GM21367 (cell line): ENCODE measurements at regions not wholly inside any gene's neighbourhood (a gene's known extent, or its start where the extent isn't known, plus 50 kb on each side); places are given as distances from the start of the nearest gene placed in this dataset.

ENCODE experiments used
- ATAC-seq: cut with Tn5 transposase; IDR thresholded peaks from one replicate; pipeline ENCODE4 v1.9.1; 2021; ENCODE audit not compliant: unreplicated experiment

DNA sequence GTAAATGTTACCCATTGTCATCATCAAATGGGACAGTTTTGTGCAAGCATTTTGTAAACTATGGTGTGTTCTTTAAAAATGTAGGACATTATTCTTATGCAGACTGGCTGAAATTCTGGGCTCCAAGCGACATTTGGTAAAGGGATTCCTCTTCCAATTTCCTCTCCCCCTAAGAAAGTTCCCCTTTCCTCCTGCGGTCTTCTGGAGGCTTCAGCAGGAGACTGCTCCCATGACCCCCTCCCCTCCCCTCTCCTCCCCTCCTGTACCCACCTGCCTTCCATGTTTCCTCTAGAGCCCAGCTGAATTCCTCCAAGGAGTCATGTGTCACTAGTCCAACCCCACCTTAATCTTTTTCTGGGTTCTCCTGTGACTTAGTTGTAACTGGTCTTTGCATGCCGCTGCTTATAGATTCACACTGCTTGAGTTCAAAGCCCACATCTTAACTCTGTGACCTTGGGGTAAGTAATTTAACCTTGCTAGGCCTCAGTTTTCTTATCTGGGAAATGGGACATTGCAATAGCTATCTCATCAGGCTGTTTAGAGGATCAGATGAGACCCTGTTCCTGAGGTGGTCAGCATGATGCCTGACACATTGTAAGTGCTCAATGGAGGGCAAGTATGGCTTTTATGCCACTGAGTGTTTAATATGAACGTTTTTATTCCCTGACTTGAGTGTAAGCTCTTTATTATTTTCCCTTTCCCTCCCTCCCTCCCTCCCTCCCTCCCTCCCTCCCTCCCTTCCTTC, 69.9 kb upstream of the WDR26 start:
- ATAC-seq: no peak

DNA sequence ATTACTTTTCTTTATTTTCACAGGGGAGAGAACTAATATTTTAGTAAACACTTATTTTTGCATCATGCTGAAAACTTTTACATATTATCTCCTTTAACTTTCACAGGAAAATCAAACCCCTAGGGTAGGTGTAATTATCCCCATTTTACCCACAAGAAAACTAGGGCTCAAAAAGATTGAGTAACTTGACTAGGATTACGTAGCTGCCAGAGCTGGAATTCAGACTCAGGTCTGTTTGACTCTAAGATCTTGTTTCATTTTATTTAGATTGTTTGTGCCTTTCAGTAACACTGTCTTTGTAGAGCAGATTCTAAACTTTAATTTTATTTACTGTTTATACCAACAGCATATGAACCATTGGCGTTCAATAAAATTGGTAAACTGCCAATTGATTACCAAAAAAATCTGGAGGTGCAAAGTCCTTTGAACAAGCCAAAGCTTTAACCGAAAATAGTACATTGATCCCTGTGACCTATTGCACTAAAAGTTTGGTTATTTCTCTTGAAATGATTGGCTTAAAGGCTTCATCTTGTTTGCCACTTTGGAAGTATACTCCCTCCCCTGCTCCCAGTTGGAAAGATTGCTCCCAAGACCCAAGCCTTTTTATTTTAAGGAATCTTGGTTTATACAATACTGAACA, 71.0 kb upstream of the WDR26 start:
- ATAC-seq: no peak

DNA sequence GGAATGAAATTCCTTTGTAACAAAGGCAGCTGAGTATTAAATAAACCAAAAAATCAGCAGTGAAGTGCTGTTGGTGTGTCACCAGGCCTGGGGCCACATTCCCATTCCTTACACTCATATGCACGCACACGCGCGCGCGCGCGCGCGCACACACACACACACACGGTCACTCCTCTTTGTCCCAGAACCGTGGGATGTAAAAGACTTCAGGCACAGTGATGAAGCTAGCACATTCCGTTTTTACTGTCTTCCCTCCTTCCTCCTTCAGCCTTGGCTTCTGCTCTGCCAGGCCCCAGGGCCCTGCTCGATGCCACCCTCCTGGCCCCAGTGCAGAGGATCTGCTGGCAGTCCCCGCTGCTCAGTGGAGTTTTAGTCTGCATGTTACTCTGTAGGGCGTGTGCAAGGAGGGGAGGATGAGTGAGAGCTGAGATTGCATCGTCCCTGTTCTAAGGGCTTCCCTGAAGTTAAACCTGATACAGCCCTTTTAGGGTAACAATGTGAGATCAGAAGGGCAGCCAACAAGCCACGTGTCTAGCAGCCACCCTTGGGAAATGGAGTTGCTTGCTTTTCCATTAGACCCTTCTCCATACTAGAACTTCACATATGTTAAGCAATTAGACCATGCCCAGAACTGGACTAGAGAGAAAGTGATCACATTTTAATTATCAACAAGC, 71.7 kb upstream of the WDR26 start:
- no peak for ATAC-seq

DNA sequence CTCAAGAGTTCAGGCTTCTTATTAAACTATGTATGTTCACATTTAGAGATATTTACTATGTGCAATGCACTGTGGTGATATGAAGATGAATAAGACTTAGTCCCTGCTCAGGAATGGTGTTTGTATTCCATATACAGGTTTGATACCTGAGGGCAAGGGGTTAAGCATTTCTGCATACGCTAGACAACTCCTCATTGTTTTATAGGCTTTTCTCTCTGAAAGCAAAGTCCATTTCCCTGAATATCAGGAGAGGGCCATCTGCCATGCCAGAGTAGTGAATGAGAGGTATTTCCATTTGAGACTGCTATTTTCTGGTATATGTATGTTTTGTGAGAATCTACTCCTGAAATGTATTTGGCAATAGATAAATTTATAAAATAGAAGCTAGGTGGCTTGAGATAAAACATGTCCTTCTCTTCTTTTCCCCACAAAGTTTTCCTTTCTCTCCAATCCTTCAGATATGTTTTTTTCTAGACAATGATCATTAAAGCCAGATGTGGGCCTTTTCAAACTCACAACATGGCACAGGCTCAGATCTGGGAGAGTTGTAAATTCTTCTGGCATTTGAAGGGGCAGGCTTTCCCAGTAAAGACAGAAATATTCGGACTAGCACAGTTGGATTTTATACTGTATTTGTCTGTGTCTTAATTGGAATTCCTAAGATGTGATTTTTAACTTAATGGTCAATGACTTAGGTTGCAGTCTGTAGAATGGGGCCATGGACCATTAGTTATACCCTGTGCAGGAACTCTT, 73.3 kb upstream of the WDR26 start:
- no peak for ATAC-seq

DNA sequence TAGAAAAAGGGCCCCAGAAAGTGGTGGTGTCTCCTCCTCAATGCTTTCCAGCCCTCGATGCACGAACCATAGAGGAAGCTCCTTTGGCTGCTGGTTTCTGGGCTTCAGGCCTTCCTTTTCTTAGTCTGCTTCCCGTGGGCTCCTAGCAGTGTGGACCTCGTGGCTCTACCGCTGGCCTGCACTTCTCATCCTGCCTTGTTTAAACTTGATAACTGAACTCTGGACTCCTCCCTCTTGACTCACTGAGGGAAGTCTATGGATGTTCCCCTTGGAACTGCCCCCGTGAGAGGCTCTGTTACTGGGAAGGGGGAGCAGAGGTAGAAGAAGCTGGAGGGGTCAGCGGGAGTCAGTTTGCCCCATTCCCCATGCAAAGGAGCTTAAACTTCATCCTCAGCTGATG, 75.3 kb upstream of the WDR26 start:
- no peak for ATAC-seq

DNA sequence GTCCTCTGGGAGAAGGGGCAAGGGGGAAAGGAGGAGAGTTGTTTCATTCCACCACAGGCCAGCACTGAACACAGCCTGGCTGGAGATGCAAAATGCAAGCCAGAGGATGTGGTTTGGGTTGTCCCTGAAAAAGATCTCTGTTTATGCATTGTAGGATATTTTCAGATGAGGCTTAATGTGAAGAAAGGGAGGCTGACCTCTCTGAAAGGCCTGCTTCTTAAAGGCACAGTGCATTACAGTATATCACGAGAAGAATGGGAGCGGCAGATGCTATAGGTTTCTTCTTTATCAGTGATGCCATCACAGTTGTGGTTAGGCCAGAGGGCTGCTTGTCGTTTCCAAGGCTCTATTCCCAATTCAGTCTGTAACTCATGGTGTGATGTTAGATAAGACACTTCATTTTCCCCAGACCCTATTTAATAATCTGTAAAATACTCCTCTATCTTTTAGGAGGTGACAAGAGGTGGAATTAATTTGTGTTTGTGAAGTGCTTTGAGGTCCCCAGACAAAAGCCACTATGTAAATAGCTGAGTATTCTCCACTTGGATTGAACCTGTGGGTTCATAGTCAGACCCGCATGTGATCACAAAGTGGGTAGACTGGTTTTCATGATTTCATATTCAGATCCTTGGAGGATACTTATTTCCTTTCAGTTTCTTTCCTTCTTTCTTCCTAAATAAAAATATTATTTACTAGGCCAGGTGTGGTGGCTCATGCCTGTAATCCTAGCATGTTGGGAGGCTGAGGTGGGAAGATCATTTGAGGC, 76.5 kb upstream of the WDR26 start:
- ATAC-seq: no peak

DNA sequence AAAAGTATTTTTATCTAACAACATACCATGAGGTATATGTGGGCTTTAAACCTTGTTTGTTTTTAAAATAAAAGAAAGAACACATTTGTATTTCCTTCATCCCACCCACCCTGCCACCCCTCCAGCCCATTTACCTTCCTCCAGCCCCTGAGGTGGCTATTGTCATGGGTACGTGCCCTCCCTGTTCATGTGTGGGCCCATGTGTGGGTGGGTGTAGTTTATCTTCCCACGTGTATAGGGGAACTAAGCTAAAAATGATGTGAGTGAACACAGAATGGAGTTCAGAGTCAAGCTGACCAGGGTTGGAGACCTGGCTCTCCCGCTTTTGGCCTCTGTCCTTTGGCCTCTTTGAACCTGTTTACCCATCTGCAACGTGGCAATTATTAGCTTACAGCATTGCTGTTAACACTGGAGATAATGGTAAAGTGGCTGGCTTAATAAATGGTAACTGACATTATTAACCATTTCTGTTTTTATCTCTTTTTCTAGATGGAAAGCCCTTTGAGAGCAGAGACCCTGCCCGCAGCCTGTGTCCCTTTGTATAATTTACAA, 78.1 kb upstream of the WDR26 start:
- no peak for ATAC-seq

DNA sequence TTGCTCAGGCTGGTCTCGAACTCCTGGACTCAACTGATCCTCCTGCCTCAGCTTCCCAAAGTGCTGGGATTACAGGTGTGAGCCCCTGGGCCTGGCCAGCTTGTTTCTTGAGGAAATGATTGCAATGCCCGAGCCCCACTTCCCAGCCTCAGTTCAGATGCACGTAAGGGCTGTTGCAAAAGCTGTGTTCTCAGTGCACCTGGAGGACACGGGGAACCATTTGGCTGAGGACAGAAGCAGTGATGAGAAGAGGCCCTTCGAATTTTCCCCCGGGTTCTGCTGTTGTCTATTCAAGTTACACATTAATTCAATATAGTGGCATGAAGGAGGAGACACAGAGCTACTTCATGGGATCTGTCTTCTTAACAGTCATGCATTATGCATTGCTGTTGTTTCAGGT, 78.8 kb upstream of the WDR26 start:
- ATAC-seq: no peak

DNA sequence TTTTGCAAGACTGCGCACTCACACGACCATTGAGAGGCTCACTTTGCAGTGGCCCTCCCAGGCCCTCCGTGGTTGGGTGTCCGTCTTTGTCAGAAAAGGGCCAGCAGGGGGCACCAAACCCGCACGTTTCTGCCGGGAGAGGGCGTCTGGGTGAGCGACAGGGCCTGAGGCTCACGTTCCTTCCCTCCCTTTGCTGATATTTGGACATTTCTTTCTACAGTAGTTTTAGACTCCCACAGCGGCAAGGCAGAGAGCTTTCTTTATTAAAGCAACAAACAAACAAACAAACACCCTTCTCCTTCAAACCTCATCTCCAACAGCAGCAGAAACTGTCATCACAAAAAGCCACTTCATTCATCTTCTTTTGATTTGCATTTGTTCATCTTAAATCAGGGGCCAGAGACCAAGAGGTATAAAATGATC, 79.2 kb upstream of the WDR26 start:
- peak; percentile 99 for ATAC-seq

DNA sequence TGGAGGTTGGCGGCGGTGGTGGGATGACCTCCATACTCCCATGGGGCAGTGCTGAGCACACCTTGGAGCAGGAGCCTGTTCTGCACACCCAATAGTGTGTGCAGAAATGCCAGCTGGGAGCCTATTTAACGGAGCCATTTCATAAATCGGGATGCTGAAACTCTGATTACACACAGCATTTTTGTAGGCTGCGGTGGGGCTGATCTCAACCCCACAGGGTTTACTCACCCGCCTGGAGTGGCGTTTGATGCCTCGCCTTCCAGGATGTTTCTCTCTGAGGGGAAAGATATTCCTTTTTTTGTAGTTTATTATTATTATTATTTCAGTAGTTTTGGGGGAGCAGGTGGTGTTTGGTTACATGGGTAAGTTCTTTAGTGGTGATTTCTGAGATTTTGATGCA, 82.6 kb upstream of the WDR26 start:
- ATAC-seq: no peak

DNA sequence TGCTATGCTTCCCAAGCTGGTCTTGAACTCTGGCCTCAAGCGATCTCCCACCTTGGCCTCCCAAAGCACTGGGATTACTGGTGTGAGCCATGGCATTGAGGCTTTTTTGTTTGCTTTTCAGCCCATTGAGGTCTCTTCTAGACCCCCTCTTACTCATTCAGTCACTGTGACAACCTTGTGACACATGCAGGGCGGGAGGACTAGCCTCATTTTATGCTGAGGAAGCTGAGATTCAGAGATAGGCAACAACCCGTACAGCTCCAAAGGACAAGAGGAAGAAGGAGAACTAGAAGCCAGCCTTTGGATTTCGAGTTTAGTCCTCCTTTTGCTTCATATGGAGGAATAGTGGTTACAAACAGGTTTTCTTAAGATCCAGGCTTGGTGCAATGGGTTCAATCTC, 83.9 kb upstream of the WDR26 start:
- no peak for ATAC-seq

DNA sequence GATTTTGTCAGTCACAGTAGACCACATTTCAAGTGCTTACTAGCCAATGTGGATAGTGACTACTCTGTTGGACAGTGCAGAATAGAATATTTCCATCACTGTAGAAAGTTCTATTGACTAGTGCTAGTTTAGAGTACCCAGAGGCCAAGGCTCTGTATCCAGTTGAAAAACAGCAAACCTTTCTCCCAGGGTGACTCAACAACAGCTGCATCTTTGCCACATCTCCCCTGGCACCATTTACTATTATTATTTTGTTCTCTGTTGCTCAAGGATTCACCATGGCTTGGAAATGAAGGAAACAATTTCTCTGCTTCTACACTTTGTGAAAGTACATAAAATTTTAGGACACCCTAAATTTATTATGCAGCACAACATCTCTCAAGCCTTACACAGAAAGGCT, 85.3 kb upstream of the WDR26 start:
- no peak for ATAC-seq

DNA sequence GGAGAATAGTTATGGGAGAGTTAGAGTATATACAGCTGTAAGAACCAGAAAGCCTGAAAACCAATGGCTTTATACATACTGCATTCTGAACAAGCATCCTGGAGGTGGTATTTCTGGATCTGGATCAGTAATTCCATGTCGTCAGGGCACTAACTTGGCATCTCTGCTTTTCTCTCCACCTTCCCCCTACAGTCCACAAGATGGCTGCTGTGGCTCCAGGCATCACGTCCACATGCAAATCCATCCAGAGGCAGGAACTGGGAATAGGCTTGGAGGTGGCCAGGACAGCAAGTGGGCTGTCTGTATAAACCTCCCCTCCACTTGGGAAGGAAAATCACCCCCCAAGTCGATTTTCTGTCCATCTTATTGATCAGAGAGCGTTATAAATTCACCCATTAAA, 86.2 kb upstream of the WDR26 start:
- ATAC-seq: no peak

DNA sequence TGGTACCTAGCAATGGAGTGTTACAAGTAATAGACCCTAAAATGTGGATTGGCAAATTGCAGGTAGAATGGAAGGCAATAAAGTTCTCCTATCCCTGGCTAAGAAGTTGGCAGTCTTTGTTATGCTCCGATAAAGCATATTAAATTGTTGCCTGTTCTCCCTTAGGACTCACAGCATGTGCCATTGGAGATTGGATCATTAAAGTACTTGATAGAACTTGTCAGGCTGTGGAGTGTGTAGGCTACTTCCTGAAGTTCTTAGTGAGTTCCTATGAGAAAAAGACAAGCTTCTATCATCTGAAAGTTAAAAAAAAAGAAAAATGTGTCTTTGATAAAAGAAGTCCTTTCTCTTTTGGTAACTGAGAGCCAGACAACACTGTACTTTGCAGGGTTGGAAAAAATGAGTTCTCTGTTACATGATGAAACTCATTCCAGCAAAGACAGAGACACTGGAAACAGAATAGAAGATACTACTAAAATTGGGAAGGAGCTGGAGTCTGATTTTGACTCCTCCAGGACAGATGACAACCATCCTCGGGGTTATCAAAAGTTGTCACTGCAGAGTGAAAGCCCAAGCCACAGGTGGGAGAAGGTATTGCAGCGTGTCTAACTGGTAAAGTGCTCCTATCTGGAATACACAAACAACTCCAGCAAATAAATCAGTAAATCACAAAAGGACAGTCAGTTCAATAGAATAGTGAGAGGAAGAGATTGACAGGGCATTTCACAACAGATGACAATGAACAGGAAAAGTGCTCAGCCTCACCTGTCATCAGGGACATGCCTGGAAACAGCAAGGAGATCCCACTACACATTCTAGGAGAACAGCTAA, 87.5 kb upstream of the WDR26 start:
- ATAC-seq: no peak

DNA sequence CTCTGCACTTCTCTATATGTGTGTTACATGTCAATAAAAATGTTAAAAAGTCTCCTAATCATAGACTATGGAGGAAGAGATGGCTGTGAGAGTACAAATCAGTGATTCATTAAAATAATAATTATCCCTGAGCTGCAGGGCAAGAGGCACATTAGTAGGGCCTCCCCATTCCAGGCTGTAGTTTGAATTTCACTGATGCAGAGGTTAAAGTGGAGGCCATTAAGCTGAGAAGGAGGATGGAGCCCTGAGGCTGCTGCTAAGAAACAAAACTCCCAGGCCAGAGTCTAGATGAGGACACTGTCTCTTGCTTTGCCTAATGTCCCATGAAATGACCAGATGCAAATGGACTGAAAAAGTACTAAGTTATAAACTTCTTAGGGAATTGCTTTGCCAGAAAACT, 89.1 kb upstream of the WDR26 start:
- ATAC-seq: no peak

DNA sequence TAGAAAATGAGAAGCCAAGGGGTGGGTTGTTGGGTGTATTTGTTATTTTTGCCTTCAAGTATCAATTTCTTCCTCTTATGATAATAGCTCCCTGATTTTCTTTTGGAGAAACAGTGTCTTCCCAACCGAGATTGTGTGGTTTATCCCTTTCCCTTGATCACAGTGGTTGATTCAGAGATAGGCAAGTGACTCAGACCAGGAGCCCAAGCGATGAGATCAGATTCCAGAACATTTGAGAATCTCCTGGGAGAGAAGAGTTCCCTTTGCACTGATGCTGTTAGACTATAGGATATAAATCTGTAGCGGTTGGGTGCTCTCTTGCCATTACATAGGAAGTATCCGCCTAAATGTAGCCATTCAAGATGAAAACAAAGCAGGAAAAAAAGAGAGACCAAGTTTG, 90.1 kb upstream of the WDR26 start:
- no peak for ATAC-seq

DNA sequence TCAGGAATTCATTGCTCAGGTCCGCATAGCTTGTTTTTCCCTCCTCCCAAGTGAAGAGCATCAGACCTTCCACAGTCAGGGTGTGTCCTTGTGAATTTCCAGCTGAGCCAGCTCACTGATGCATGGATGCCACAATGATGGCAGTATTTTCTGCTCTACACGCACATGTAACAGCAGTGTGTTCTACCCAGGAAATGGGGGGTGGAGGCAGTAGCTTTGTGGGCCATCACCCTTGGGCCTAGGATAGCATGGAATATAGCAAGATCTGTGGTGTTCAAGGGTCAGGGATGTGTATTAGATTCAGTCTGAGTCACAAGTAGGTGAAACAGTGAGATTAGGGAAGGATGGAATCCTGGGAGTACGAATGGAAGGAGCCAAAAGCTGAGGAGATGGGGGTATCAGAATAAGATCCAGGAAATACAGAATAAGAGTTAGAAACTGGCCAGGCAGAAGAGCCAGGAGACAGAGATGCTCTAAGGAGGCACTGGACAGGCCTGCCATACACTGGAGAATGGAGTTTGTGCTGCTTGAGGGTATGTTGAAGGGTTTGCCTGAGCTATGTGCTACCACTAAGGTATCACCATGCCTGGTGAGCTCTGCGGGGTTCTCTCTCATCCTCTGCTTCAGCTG, 90.6 kb upstream of the CNIH3 start:
- no peak for ATAC-seq

DNA sequence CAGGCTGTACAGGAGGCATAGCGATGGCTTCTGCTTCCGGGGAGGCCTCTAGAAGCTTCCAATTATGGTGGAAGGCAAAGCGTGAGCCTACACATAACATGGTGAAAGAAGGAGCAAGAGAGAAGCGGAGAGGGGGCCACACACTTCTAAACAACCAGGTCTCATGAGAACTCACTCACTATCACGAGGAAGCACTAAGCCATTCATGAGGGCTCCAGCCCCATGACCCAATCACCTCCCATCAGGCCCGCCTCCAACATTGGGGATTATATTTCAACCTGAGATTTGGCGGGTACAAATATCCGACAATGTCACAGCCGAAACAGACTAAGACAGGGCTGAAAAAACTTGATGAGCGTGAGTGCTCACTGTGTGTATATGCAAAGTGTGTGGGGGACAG, 89.3 kb upstream of the CNIH3 start:
- ATAC-seq: no peak

DNA sequence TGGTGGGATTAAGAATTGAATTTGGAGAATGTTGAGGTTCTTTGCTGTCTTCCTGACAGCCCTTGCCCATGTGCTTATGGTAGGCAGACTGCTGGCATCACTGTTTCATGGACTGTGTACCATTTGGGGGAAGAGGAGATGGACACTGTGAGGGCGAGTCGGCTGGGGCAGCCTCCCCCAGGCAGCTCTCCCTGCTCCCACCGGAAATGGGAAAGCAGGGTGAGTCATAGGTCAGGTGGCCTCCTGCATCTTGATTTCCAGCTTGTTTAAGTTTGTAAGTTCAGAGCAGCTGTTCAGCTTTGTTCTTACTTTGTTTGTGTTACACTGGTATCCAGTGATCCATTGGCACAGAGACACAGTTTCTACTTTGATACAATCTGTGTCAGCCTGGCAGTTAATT, 87.2 kb upstream of the CNIH3 start:
- no peak for ATAC-seq
